GM04504 (cell line): ENCODE measurements at regions not wholly inside any gene's neighbourhood (a gene's known extent, or its start where the extent isn't known, plus 50 kb on each side); places are given as distances from the start of the nearest gene placed in this dataset.

Experiments used
- DNase-seq: peaks from one replicate; pipeline ENCODE4 v3.0.0-alpha.2; 2012; ENCODE audit warnings: low read depth

- DNase-seq, result no peak
Observed at GRCh38 chr9:11928871-11929321, 764.3 kb upstream of the TYRP1 start.

- no peak for DNase-seq
Observed at GRCh38 chr9:11931109-11931508, 762.1 kb upstream of the TYRP1 start.

- no peak for DNase-seq
Observed at GRCh38 chr9:11931751-11932150, 761.4 kb upstream of the TYRP1 start.

GRCh38 chr9:11933926-11934325 is 759.3 kb upstream of the TYRP1 start:
- peak; percentile 36 for DNase-seq

- DNase-seq, result no peak
Observed at GRCh38 chr9:11946531-11946930, 746.7 kb upstream of the TYRP1 start.

- no peak for DNase-seq
Observed at GRCh38 chr9:11962327-11962726, 730.9 kb upstream of the TYRP1 start.

- DNase-seq, result no peak
Observed at GRCh38 chr9:11966786-11967185, 726.4 kb upstream of the TYRP1 start.

GRCh38 chr9:11968631-11969030 is 724.6 kb upstream of the TYRP1 start:
- DNase-seq, result no peak

GRCh38 chr9:11973011-11973410 is 720.2 kb upstream of the TYRP1 start:
- no peak for DNase-seq

GRCh38 chr9:11973511-11973910 is 719.7 kb upstream of the TYRP1 start:
- DNase-seq, result no peak

- no peak for DNase-seq
Observed at GRCh38 chr9:11992866-11993265, 700.3 kb upstream of the TYRP1 start.

GRCh38 chr9:12014488-12014887 is 678.7 kb upstream of the TYRP1 start:
- no peak for DNase-seq

GRCh38 chr9:12054235-12054634 is 639.0 kb upstream of the TYRP1 start:
- DNase-seq, result no peak

- no peak for DNase-seq
Observed at GRCh38 chr9:12056874-12057273, 636.3 kb upstream of the TYRP1 start.

GRCh38 chr9:12060067-12060466 is 633.1 kb upstream of the TYRP1 start:
- DNase-seq, result no peak

GRCh38 chr9:12060811-12061210 is 632.4 kb upstream of the TYRP1 start:
- DNase-seq, result no peak

- no peak for DNase-seq
Observed at GRCh38 chr9:12065050-12065449, 628.1 kb upstream of the TYRP1 start.

- DNase-seq, result no peak
Observed at GRCh38 chr9:12065686-12066085, 627.5 kb upstream of the TYRP1 start.

- no peak for DNase-seq
Observed at GRCh38 chr9:12066455-12067035, 626.6 kb upstream of the TYRP1 start.

GRCh38 chr9:12069366-12069765 is 623.8 kb upstream of the TYRP1 start:
- no peak for DNase-seq

GRCh38 chr9:12085399-12085798 is 607.8 kb upstream of the TYRP1 start:
- no peak for DNase-seq

GRCh38 chr9:12091865-12092527 is 601.2 kb upstream of the TYRP1 start:
- DNase-seq, result no peak

- DNase-seq, result no peak
Observed at GRCh38 chr9:12094046-12094445, 599.1 kb upstream of the TYRP1 start.

- no peak for DNase-seq
Observed at GRCh38 chr9:12095931-12096330, 597.3 kb upstream of the TYRP1 start.
